ENCODE measurements at regions not wholly inside any gene's neighbourhood (a gene's known extent, or its start where the extent isn't known, plus 50 kb on each side); places are given as distances from the start of the nearest gene placed in this dataset.

DNA sequence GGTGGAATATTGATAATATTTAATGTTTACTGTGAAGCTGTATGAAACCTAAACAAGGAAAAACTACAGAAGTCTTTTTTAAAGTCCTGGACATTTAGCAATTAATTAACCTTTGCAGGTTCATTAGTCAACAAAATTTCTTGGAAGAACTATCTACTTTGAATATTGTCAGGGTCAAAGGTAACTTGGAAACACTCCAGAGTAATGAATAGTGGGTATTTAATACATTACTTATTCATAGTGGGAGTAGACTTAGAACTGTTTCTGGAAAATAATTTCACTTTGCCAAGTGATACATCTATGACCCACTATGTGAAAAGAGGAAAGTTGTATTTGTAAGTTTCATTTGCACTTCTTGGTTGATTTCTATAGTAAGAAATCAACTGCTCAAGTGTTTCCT is 319.1 kb downstream of the TFAP2B start:
- Histone ChIP-seq H3K4me1 (ENCODE audit: control insufficient read depth, insufficient read depth, low read length) (no peaks in the 10 kb centered on the region), H3K27ac (ENCODE audit: extremely low read depth, low read depth, low read length) (no peak overlapping the region), H3K36me3 (ENCODE audit: control insufficient read depth in 2 of 2, insufficient read depth in 1 of 2, low read length in 2 of 2) (no peaks in the 10 kb centered on the region), H3K9me3 (ENCODE audit: control insufficient read depth, insufficient read depth, low read depth, low read length) (no peaks in the 10 kb centered on the region), H3K4me3 (ENCODE audit: low read depth, low read length) (no peak overlapping the region)
- POLR2A ChIA-PET: no interaction called here
- TF ChIP-seq GLI4 (tag by site-specific recombination; IDR thresholded peaks at IDR 0.05): no peak
- TF ChIP-seq ZNF324 (tag by site-specific recombination; IDR thresholded peaks at IDR 0.05): no peak
- TF ChIP-seq ZNF843 (tag by site-specific recombination; IDR thresholded peaks at IDR 0.05): no peak
- no peak for TF ChIP-seq ZNF211 (tag by site-specific recombination; IDR thresholded peaks at IDR 0.05; ENCODE audit: low read depth)
- TF ChIP-seq ZNF112 (tag by site-specific recombination; IDR thresholded peaks at IDR 0.05): no peak
- no peak for TF ChIP-seq ZNF433 (tag by site-specific recombination; IDR thresholded peaks at IDR 0.05; ENCODE audit: low read depth)
- TF ChIP-seq, protein P1, sequence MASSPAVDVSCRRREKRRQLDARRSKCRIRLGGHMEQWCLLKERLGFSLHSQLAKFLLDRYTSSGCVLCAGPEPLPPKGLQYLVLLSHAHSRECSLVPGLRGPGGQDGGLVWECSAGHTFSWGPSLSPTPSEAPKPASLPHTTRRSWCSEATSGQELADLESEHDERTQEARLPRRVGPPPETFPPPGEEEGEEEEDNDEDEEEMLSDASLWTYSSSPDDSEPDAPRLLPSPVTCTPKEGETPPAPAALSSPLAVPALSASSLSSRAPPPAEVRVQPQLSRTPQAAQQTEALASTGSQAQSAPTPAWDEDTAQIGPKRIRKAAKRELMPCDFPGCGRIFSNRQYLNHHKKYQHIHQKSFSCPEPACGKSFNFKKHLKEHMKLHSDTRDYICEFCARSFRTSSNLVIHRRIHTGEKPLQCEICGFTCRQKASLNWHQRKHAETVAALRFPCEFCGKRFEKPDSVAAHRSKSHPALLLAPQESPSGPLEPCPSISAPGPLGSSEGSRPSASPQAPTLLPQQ (tag by site-specific recombination; IDR thresholded peaks at IDR 0.05): no peak
- no peak for TF ChIP-seq HOXD13 (CRISPR knock-in tag; IDR thresholded peaks at IDR 0.05; ENCODE audit: borderline replicate concordance)
- no peak for TF ChIP-seq ZNF416 (tag by site-specific recombination; IDR thresholded peaks at IDR 0.05)
- TF ChIP-seq ZNF501 (tag by site-specific recombination; IDR thresholded peaks at IDR 0.05): no peak
- no peak for TF ChIP-seq ZNF114 (tag by site-specific recombination; IDR thresholded peaks at IDR 0.05)
- no peak for TF ChIP-seq OSR2 (tag by site-specific recombination; IDR thresholded peaks at IDR 0.05)
- TF ChIP-seq ZSCAN16 (tag by site-specific recombination; IDR thresholded peaks at IDR 0.05): no peak
- TF ChIP-seq, protein P2, sequence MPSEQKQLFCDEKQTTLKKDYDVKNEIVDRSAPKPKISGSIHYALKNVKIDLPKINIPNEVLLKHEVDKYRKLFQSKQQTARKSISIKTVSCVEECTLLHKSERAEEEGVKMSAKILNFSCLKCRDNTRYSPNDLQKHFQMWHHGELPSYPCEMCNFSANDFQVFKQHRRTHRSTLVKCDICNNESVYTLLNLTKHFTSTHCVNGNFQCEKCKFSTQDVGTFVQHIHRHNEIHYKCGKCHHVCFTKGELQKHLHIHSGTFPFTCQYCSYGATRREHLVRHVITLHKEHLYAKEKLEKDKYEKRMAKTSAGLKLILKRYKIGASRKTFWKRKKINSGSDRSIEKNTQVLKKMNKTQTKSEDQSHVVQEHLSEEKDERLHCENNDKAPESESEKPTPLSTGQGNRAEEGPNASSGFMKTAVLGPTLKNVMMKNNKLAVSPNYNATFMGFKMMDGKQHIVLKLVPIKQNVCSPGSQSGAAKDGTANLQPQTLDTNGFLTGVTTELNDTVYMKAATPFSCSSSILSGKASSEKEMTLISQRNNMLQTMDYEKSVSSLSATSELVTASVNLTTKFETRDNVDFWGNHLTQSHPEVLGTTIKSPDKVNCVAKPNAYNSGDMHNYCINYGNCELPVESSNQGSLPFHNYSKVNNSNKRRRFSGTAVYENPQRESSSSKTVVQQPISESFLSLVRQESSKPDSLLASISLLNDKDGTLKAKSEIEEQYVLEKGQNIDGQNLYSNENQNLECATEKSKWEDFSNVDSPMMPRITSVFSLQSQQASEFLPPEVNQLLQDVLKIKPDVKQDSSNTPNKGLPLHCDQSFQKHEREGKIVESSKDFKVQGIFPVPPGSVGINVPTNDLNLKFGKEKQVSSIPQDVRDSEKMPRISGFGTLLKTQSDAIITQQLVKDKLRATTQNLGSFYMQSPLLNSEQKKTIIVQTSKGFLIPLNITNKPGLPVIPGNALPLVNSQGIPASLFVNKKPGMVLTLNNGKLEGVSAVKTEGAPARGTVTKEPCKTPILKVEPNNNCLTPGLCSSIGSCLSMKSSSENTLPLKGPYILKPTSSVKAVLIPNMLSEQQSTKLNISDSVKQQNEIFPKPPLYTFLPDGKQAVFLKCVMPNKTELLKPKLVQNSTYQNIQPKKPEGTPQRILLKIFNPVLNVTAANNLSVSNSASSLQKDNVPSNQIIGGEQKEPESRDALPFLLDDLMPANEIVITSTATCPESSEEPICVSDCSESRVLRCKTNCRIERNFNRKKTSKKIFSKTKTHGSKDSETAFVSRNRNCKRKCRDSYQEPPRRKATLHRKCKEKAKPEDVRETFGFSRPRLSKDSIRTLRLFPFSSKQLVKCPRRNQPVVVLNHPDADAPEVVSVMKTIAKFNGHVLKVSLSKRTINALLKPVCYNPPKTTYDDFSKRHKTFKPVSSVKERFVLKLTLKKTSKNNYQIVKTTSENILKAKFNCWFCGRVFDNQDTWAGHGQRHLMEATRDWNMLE (tag by site-specific recombination; conservative IDR thresholded peaks at IDR 0.05; ENCODE audit: low read depth): no peak
- TF ChIP-seq, protein P3, sequence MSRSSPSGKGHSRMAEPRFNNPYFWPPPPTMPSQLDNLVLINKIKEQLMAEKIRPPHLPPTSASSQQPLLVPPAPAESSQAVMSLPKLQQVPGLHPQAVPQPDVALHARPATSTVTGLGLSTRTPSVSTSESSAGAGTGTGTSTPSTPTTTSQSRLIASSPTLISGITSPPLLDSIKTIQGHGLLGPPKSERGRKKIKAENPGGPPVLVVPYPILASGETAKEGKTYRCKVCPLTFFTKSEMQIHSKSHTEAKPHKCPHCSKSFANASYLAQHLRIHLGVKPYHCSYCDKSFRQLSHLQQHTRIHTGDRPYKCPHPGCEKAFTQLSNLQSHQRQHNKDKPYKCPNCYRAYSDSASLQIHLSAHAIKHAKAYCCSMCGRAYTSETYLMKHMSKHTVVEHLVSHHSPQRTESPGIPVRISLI (tag by site-specific recombination; IDR thresholded peaks at IDR 0.05): no peak
- TF ChIP-seq ZXDB (tag by site-specific recombination; IDR thresholded peaks at IDR 0.05): no peak
- TF ChIP-seq, protein P4, sequence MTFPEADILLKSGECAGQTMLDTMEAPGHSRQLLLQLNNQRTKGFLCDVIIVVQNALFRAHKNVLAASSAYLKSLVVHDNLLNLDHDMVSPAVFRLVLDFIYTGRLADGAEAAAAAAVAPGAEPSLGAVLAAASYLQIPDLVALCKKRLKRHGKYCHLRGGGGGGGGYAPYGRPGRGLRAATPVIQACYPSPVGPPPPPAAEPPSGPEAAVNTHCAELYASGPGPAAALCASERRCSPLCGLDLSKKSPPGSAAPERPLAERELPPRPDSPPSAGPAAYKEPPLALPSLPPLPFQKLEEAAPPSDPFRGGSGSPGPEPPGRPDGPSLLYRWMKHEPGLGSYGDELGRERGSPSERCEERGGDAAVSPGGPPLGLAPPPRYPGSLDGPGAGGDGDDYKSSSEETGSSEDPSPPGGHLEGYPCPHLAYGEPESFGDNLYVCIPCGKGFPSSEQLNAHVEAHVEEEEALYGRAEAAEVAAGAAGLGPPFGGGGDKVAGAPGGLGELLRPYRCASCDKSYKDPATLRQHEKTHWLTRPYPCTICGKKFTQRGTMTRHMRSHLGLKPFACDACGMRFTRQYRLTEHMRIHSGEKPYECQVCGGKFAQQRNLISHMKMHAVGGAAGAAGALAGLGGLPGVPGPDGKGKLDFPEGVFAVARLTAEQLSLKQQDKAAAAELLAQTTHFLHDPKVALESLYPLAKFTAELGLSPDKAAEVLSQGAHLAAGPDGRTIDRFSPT (tag by site-specific recombination; IDR thresholded peaks at IDR 0.05): no peak
- TF ChIP-seq TCF7L2 (IDR thresholded peaks at IDR 0.05; ENCODE audit: borderline replicate concordance, low read depth, low read length): no peak
- TF ChIP-seq ZNF558 (tag by site-specific recombination; IDR thresholded peaks at IDR 0.05): no peak
- CTCF ChIA-PET: no interaction called here

All from HEK293 (cell line).